DND-41 (cell line): ENCODE measurements at regions not wholly inside any gene's neighbourhood (a gene's known extent, or its start where the extent isn't known, plus 50 kb on each side); places are given as distances from the start of the nearest gene placed in this dataset.

Source experiments
- ATAC-seq: fragments of 200-7000 bp; cut with Tn5 transposase; 3 replicates; pipeline ENCODE4 v1.9.1; 2021; ENCODE audit warnings: low read depth; ENCODE audit not compliant: insufficient read depth
- DNase-seq: peaks from one replicate; pipeline ENCODE4 v3.0.0-alpha.2; 2020
- H2AFZ ChIP-seq: 2 replicates; pipeline ENCODE4 v1.6.0; 2012; ENCODE audit warnings: low read depth, low read length
- H3K27ac ChIP-seq: 2 replicates; pipeline ENCODE4 v1.5.1; 2012; ENCODE audit warnings: low read length, inconsistent platforms
- H3K27me3 ChIP-seq: fragments of 200-600 bp; sonication (generic); 2 replicates; pipeline ENCODE4 v1.6.0; 2012; ENCODE audit warnings: low read length, mild to moderate bottlenecking, inconsistent platforms; ENCODE audit not compliant: insufficient read depth, poor library complexity
- H3K36me3 ChIP-seq: 2 replicates; pipeline ENCODE4 v1.5.1; 2012; ENCODE audit warnings: low read length, inconsistent platforms; ENCODE audit not compliant: insufficient read depth
- H3K4me1 ChIP-seq: 2 replicates; pipeline ENCODE4 v1.5.1; 2012; ENCODE audit warnings: mild to moderate bottlenecking, low read length; ENCODE audit not compliant: insufficient read depth
- H3K4me2 ChIP-seq: 2 replicates; pipeline ENCODE4 v1.6.0; 2012; ENCODE audit warnings: mild to moderate bottlenecking, moderate library complexity, low read length, inconsistent platforms; ENCODE audit not compliant: insufficient read depth
- H3K4me3 ChIP-seq, 2 experiments: fragments of 200-600 bp in 1 of 2; shearing (Covaris generic) in 1 of 2; 2 replicates each; pipeline ENCODE4 v1.5.1; 2012 to 2016; ENCODE audit warnings: inconsistent platforms in 2 of 2, low read length in 2 of 2, mild to moderate bottlenecking in 2 of 2, low read depth in 1 of 2, moderate library complexity in 1 of 2
- H3K79me2 ChIP-seq: 2 replicates; pipeline ENCODE4 v1.6.0; 2012; ENCODE audit warnings: low read length, inconsistent platforms; ENCODE audit not compliant: insufficient read depth
- H3K9ac ChIP-seq: 2 replicates; pipeline ENCODE4 v1.6.0; 2012; ENCODE audit warnings: low read depth, mild to moderate bottlenecking, inconsistent platforms, low read length, moderate library complexity
- H3K9me3 ChIP-seq: 2 replicates; pipeline ENCODE4 v1.5.1; 2012; ENCODE audit warnings: low read length, moderate library complexity, mild to moderate bottlenecking, inconsistent platforms; ENCODE audit not compliant: insufficient read depth, severe bottlenecking
- H4K20me1 ChIP-seq: 2 replicates; pipeline ENCODE4 v1.6.0; 2012; ENCODE audit warnings: low read length; ENCODE audit not compliant: insufficient read depth
- EZH2 ChIP-seq: IDR thresholded peaks from 3 replicates; pipeline ENCODE4 v1.6.1; 2012; ENCODE audit warnings: borderline replicate concordance, low read depth, mild to moderate bottlenecking, moderate library complexity, low read length, inconsistent platforms; ENCODE audit not compliant: severe bottlenecking
- TF ChIP-seq, protein P1 (sequence below): IDR thresholded peaks from 2 replicates; pipeline ENCODE4 v1.5.1; 2012; ENCODE audit warnings: borderline replicate concordance, low read length, moderate library complexity, mild to moderate bottlenecking; ENCODE audit not compliant: poor library complexity, severe bottlenecking; ENCODE audit errors: extremely low read depth

DNA sequence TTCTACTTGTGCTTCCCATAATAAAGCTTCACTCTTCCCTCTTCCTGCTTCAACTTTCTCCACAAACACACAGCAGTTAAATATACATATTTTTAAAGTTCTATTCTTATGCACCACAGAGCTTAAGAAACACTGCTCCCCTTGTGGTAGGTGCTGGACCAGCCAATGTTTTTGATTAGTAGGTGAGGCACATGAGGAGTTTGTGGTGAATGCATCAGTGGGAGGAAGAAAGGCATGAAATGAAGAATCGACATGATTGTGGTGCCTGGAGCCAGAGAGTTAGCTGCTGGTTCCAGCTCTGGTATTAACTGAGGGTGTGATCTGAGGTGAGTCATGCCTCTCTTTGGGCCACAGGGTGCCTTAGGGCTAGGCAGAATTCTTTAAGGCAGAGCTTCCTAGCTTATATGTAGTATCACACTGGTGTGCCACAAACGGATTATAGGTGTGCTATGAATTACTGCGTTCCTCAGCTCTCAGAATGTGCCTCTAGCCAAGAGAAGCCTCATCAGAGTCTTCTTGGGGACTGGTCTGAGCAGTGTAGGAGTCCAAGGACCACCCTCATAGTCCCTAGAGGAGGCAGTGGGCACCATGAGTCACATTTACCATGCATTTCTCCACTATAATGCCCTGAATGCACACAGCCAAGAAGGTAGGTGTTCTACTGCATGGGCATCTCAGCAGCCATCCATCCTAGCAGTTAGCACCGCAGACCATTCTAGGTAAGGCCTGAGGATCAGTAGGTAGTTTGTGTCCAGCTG lies 97.4 kb upstream of the SGIP1 start:
- no peaks in the 10 kb centered on the region for H3K36me3 ChIP-seq
- TF ChIP-seq EZH2, result no peak
- TF ChIP-seq, protein P1, sequence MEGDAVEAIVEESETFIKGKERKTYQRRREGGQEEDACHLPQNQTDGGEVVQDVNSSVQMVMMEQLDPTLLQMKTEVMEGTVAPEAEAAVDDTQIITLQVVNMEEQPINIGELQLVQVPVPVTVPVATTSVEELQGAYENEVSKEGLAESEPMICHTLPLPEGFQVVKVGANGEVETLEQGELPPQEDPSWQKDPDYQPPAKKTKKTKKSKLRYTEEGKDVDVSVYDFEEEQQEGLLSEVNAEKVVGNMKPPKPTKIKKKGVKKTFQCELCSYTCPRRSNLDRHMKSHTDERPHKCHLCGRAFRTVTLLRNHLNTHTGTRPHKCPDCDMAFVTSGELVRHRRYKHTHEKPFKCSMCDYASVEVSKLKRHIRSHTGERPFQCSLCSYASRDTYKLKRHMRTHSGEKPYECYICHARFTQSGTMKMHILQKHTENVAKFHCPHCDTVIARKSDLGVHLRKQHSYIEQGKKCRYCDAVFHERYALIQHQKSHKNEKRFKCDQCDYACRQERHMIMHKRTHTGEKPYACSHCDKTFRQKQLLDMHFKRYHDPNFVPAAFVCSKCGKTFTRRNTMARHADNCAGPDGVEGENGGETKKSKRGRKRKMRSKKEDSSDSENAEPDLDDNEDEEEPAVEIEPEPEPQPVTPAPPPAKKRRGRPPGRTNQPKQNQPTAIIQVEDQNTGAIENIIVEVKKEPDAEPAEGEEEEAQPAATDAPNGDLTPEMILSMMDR, result peak; percentile 36
- no peak overlapping the region for H3K27ac ChIP-seq
- H3K9ac ChIP-seq, result no peak overlapping the region
- H2AFZ ChIP-seq, result no peak overlapping the region
- H3K27me3 ChIP-seq, result no peaks in the 10 kb centered on the region
- no peak overlapping the region for H3K4me2 ChIP-seq
- DNase-seq (no peak), ATAC-seq (peak; percentile 47; the same call in 1 of the 3 replicates)
- no peaks in the 10 kb centered on the region for H3K4me1 ChIP-seq
- no peaks in the 10 kb centered on the region for H4K20me1 ChIP-seq
- H3K9me3 ChIP-seq, result no peaks in the 10 kb centered on the region
- H3K79me2 ChIP-seq, result no peaks in the 10 kb centered on the region
- H3K4me3 ChIP-seq, result no peak overlapping the region

- no peaks in the 10 kb centered on the region for H4K20me1 ChIP-seq
- no peaks in the 10 kb centered on the region for H3K79me2 ChIP-seq
- H3K4me2 ChIP-seq, result no peak overlapping the region
- TF ChIP-seq, protein P1, result no peak
- TF ChIP-seq EZH2, result no peak
- DNase-seq (no peak), ATAC-seq (no peak)
- H2AFZ ChIP-seq, result no peak overlapping the region
- H3K27me3 ChIP-seq, result no peaks in the 10 kb centered on the region
- no peak overlapping the region for H3K9ac ChIP-seq
- H3K4me3 ChIP-seq, result no peak overlapping the region
- H3K36me3 ChIP-seq, result no peaks in the 10 kb centered on the region
- H3K9me3 ChIP-seq, result no peaks in the 10 kb centered on the region
- H3K27ac ChIP-seq, result no peak overlapping the region
- no peaks in the 10 kb centered on the region for H3K4me1 ChIP-seq
These were observed 96.9 kb upstream of the SGIP1 start for GRCh38 chr1:66437136-66437401.

DNA sequence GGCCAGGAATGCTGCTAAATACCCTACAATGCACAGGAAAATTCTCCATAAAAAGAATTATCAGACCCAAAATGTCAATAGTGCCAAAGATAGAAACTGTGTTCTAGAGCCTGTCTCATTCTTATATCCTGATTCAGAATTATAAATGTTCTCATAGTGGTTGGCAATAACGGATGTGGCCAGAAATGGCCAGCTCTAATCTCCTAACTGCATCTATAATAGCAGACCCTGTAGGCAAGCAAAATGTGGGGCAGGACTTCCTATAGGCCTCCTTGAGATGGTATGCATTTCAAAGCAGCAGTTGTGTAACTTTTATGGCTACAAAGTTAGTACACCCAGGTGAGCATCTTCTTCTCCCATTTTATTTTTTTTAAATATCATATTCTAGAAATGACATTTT lies 95.9 kb upstream of the SGIP1 start:
- Histone ChIP-seq H3K36me3 (no peaks in the 10 kb centered on the region), H3K27ac (no peak overlapping the region), H2AFZ (no peak overlapping the region), H3K9me3 (no peaks in the 10 kb centered on the region), H4K20me1 (no peaks in the 10 kb centered on the region), H3K4me2 (no peak overlapping the region), H3K4me3 (no peak overlapping the region), H3K27me3 (no peaks in the 10 kb centered on the region), H3K9ac (no peak overlapping the region), H3K4me1 (no peaks in the 10 kb centered on the region), H3K79me2 (no peaks in the 10 kb centered on the region)
- no peak for DNase-seq
- TF ChIP-seq EZH2, result no peak
- TF ChIP-seq, protein P1, result no peak
- no peak for ATAC-seq

- H3K36me3 ChIP-seq, result no peaks in the 10 kb centered on the region
- H3K4me3 ChIP-seq, result no peak overlapping the region
- H3K9me3 ChIP-seq, result no peaks in the 10 kb centered on the region
- no peak overlapping the region for H3K27ac ChIP-seq
- ATAC-seq (no peak), DNase-seq (no peak)
- no peak overlapping the region for H3K9ac ChIP-seq
- no peaks in the 10 kb centered on the region for H3K4me1 ChIP-seq
- no peaks in the 10 kb centered on the region for H4K20me1 ChIP-seq
- H3K79me2 ChIP-seq, result no peaks in the 10 kb centered on the region
- no peak for TF ChIP-seq EZH2
- TF ChIP-seq, protein P1, result no peak
- no peak overlapping the region for H2AFZ ChIP-seq
- no peaks in the 10 kb centered on the region for H3K27me3 ChIP-seq
- no peak overlapping the region for H3K4me2 ChIP-seq
These were observed 95.5 kb upstream of the SGIP1 start for GRCh38 chr1:66438501-66438900.
